Chondrocyte (in vitro differentiated cells): ENCODE measurements at regions not wholly inside any gene's neighbourhood (a gene's known extent, or its start where the extent isn't known, plus 50 kb on each side); places are given as distances from the start of the nearest gene placed in this dataset.

Experiments
- DNase-seq: peaks from one replicate; pipeline ENCODE4 v3.0.0; 2021; ENCODE audit warnings: mixed read lengths, low spot score
- H3K27ac Mint-ChIP-seq: one replicate; pipeline ENCODE4 v1.8.0; 2021; ENCODE audit warnings: mild to moderate bottlenecking, moderate library complexity, mixed read lengths; ENCODE audit not compliant: unreplicated experiment
- H3K27me3 Mint-ChIP-seq: 2 replicates; pipeline ENCODE4 v1.8.0; 2021; ENCODE audit warnings: low read depth, mixed read lengths
- H3K36me3 Mint-ChIP-seq: 2 replicates; pipeline ENCODE4 v1.8.0; 2021; ENCODE audit warnings: low read depth, mixed read lengths
- H3K4me1 Mint-ChIP-seq: 2 replicates; pipeline ENCODE4 v1.8.0; 2021; ENCODE audit warnings: low read depth, mild to moderate bottlenecking, mixed read lengths
- H3K4me3 Mint-ChIP-seq: one replicate; pipeline ENCODE4 v1.8.0; 2021; ENCODE audit warnings: mild to moderate bottlenecking, moderate library complexity, mixed read lengths; ENCODE audit not compliant: unreplicated experiment
- H3K9me3 Mint-ChIP-seq: 2 replicates; pipeline ENCODE4 v1.8.0; 2021; ENCODE audit warnings: low read depth, mixed read lengths
- CTCF ChIP-seq: fragments of 200-600 bp; sonication (generic); IDR thresholded peaks from 2 replicates; pipeline ENCODE4 v1.5.0; 2021; ENCODE audit warnings: antibody characterized with exemption, mild to moderate bottlenecking, moderate library complexity

GRCh38 chr22:48637231-48637630, 1190.4 kb downstream of the BRD1 start:
- H3K27ac Mint-ChIP-seq, result no peak overlapping the region
- TF ChIP-seq CTCF, result no peak

GRCh38 chr22:48636746-48637145, 1190.9 kb downstream of the BRD1 start:
- Mint-ChIP-seq H3K9me3 (no peaks in the 10 kb centered on the region), H3K27ac (no peak overlapping the region)

More at GRCh38 chr22:48637231-48637630, 1190.4 kb downstream of the BRD1 start:
- H3K4me1 Mint-ChIP-seq, result no peaks in the 10 kb centered on the region
- no peak overlapping the region for H3K4me3 Mint-ChIP-seq
- DNase-seq, result no peak
- H3K9me3 Mint-ChIP-seq, result no peaks in the 10 kb centered on the region
- no peaks in the 10 kb centered on the region for H3K27me3 Mint-ChIP-seq
- no peaks in the 10 kb centered on the region for H3K36me3 Mint-ChIP-seq

GRCh38 chr22:48635816-48636215, 1191.9 kb downstream of the BRD1 start:
- H3K27ac Mint-ChIP-seq, result no peak overlapping the region
- DNase-seq, result no peak
- no peak overlapping the region for H3K4me3 Mint-ChIP-seq
- H3K4me1 Mint-ChIP-seq, result no peaks in the 10 kb centered on the region
- H3K36me3 Mint-ChIP-seq, result no peaks in the 10 kb centered on the region
- H3K9me3 Mint-ChIP-seq, result no peaks in the 10 kb centered on the region
- no peak for TF ChIP-seq CTCF
- no peaks in the 10 kb centered on the region for H3K27me3 Mint-ChIP-seq

More at GRCh38 chr22:48636746-48637145, 1190.9 kb downstream of the BRD1 start:
- no peak overlapping the region for H3K4me3 Mint-ChIP-seq
- no peak for TF ChIP-seq CTCF
- no peaks in the 10 kb centered on the region for H3K27me3 Mint-ChIP-seq
- H3K36me3 Mint-ChIP-seq, result no peaks in the 10 kb centered on the region
- no peaks in the 10 kb centered on the region for H3K4me1 Mint-ChIP-seq
- no peak for DNase-seq

GRCh38 chr22:48635031-48635430, 1192.6 kb downstream of the BRD1 start:
- H3K4me3 Mint-ChIP-seq, result no peak overlapping the region
- TF ChIP-seq CTCF, result no peak
- no peaks in the 10 kb centered on the region for H3K9me3 Mint-ChIP-seq
- no peaks in the 10 kb centered on the region for H3K36me3 Mint-ChIP-seq
- no peaks in the 10 kb centered on the region for H3K4me1 Mint-ChIP-seq
- no peaks in the 10 kb centered on the region for H3K27me3 Mint-ChIP-seq
- H3K27ac Mint-ChIP-seq, result no peak overlapping the region
- DNase-seq, result no peak

GRCh38 chr22:48633996-48634836, 1193.5 kb downstream of the BRD1 start:
- H3K36me3 Mint-ChIP-seq, result no peaks in the 10 kb centered on the region
- DNase-seq, result no peak
- no peak for TF ChIP-seq CTCF
- H3K4me3 Mint-ChIP-seq, result no peak overlapping the region
- H3K27me3 Mint-ChIP-seq, result no peaks in the 10 kb centered on the region
- H3K27ac Mint-ChIP-seq, result no peak overlapping the region
- no peaks in the 10 kb centered on the region for H3K4me1 Mint-ChIP-seq
- no peaks in the 10 kb centered on the region for H3K9me3 Mint-ChIP-seq
